Endothelial cell (in vitro differentiated cells): ENCODE measurements at regions not wholly inside any gene's neighbourhood (a gene's known extent, or its start where the extent isn't known, plus 50 kb on each side); places are given as distances from the start of the nearest gene placed in this dataset.

Experiments
- DNase-seq: peaks from one replicate; pipeline ENCODE4 v3.0.0; 2021; ENCODE audit warnings: low spot score
- H3K27ac Mint-ChIP-seq: one replicate; pipeline ENCODE4 v1.8.0; 2021; ENCODE audit warnings: mixed read lengths, inconsistent platforms; ENCODE audit not compliant: unreplicated experiment
- H3K27me3 Mint-ChIP-seq: one replicate; pipeline ENCODE4 v1.8.0; 2021; ENCODE audit warnings: mild to moderate bottlenecking, moderate library complexity, mixed read lengths, inconsistent platforms; ENCODE audit not compliant: unreplicated experiment
- H3K36me3 Mint-ChIP-seq: one replicate; pipeline ENCODE4 v1.8.0; 2021; ENCODE audit warnings: mild to moderate bottlenecking, low read depth, mixed read lengths, inconsistent platforms; ENCODE audit not compliant: unreplicated experiment
- H3K4me1 Mint-ChIP-seq: one replicate; pipeline ENCODE4 v1.8.0; 2021; ENCODE audit warnings: mild to moderate bottlenecking, mixed read lengths, inconsistent platforms; ENCODE audit not compliant: unreplicated experiment
- H3K4me3 Mint-ChIP-seq: one replicate; pipeline ENCODE4 v1.8.0; 2021; ENCODE audit warnings: mild to moderate bottlenecking, mixed read lengths, inconsistent platforms; ENCODE audit not compliant: unreplicated experiment
- H3K9me3 Mint-ChIP-seq: one replicate; pipeline ENCODE4 v1.8.0; 2021; ENCODE audit warnings: mixed read lengths, inconsistent platforms; ENCODE audit not compliant: unreplicated experiment
- TF ChIP-seq, protein P1 (sequence below): fragments of 200-600 bp; sonication (generic); IDR thresholded peaks from one replicate; pipeline ENCODE4 v1.5.0; 2021; ENCODE audit warnings: antibody characterized with exemption; ENCODE audit not compliant: unreplicated experiment

DNA sequence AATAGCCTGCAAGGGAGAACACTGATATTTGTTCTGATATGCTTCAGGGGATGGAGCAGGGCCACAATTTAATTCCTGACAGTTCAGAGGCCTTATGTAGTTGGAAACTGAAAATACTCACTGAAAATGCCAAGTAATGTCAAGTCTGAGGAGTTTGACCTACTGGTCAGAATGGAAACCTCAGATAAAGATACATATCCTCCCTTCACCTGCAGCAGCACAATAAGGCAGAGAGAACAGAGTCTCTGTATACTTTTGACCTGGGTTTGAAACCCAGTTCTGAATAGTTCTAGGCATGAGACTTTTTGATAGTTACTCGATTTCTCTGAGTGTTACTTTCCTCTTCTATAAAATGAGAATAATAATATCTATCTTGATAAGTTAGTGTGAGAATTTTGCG lies 65.8 kb upstream of the TRPC5 start:
- Mint-ChIP-seq H3K4me1 (no peaks in the 10 kb centered on the region), H3K27me3 (no peaks in the 10 kb centered on the region), H3K4me3 (no peak overlapping the region), H3K9me3 (no peaks in the 10 kb centered on the region), H3K27ac (no peak overlapping the region), H3K36me3 (no peaks in the 10 kb centered on the region)
- TF ChIP-seq, protein P1, sequence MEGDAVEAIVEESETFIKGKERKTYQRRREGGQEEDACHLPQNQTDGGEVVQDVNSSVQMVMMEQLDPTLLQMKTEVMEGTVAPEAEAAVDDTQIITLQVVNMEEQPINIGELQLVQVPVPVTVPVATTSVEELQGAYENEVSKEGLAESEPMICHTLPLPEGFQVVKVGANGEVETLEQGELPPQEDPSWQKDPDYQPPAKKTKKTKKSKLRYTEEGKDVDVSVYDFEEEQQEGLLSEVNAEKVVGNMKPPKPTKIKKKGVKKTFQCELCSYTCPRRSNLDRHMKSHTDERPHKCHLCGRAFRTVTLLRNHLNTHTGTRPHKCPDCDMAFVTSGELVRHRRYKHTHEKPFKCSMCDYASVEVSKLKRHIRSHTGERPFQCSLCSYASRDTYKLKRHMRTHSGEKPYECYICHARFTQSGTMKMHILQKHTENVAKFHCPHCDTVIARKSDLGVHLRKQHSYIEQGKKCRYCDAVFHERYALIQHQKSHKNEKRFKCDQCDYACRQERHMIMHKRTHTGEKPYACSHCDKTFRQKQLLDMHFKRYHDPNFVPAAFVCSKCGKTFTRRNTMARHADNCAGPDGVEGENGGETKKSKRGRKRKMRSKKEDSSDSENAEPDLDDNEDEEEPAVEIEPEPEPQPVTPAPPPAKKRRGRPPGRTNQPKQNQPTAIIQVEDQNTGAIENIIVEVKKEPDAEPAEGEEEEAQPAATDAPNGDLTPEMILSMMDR = no peak
- no peak for DNase-seq

DNA sequence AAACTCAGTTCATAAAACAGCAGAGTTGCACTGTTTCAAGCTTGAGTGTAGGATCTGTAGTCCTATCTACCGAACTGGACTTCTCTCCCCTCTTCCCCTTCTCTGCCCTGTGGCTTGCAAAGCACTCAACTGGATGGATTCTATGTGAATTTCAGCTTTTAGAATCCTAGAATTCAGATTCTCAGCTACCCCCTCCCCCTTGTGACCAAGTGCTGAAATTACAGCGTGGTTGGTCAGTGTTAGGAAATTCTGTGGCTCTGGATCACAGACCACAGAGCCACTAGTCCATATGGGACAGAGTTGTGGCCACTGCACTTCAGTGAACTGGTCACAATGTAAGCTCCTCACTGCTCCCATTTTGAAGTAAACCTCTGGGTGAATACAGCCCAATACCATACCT lies 64.6 kb upstream of the TRPC5 start:
- DNase-seq = peak; percentile 6
- Mint-ChIP-seq H3K27ac (no peak overlapping the region), H3K4me1 (no peaks in the 10 kb centered on the region), H3K36me3 (no peaks in the 10 kb centered on the region), H3K27me3 (no peaks in the 10 kb centered on the region), H3K4me3 (no peak overlapping the region), H3K9me3 (no peaks in the 10 kb centered on the region)
- TF ChIP-seq, protein P1 = peak; percentile 45

DNA sequence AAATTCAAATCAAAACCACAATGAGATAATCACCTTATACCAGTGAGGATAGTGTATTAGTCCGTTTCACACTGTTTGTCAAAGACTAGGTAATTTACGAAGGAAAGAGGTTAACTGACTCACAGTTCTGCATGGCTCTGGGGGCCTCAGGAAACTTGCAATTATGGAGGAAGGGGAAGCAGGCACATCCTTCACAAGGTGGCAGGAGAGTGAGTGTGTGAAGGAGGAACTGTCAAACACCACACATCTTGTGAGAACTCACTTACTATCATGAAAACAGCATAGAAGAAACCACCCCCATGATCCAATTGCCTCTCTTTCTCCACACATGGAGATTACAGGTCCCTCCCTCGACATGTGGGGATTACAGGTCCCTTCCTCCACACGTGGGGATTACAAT lies 54.7 kb upstream of the TRPC5 start:
- H3K4me1 Mint-ChIP-seq = no peaks in the 10 kb centered on the region
- no peaks in the 10 kb centered on the region for H3K36me3 Mint-ChIP-seq
- no peak overlapping the region for H3K4me3 Mint-ChIP-seq
- no peaks in the 10 kb centered on the region for H3K9me3 Mint-ChIP-seq
- H3K27me3 Mint-ChIP-seq = no peaks in the 10 kb centered on the region
- TF ChIP-seq, protein P1 = no peak
- DNase-seq = no peak
- peak overlapping the region; percentile 30 for H3K27ac Mint-ChIP-seq
